ENCODE measurements at regions not wholly inside any gene's neighbourhood (a gene's known extent, or its start where the extent isn't known, plus 50 kb on each side); places are given as distances from the start of the nearest gene placed in this dataset.

DNA sequence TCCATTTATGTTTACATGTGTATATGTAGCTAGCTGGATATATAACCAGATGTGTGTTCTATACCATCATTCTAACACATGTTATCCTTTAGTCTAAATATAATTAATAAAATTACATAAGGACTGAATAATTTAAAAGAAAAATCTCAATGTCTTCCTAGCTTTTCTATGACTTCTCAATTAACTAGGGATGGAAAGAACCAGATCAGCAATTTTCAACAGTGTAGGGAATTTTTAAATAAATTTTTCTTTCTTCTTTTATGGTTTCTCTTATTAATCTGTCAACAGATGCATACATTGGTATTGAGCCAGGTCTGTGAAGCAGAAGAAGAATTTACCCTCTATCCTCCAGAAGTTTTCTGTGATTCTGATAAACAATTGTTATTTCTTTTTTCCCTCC is 2180.4 kb upstream of the C9orf72 start:
- H3K4me1 ChIP-seq (ENCODE audit: control insufficient read depth, insufficient read depth, low read depth, low read length), result no peaks in the 10 kb centered on the region
- H2BK5ac ChIP-seq (ENCODE audit: low read depth, low read length, poor library complexity, severe bottlenecking), result no peak overlapping the region
- H3K18ac ChIP-seq (ENCODE audit: low read depth in 1 of 2, low read length in 2 of 2), result no peak overlapping the region
- no peak overlapping the region for H2BK120ac ChIP-seq (ENCODE audit: low read depth, low read length)
- H4K8ac ChIP-seq (ENCODE audit: low read length), result no peak overlapping the region
- H3K4me2 ChIP-seq (ENCODE audit: low read length, poor library complexity, severe bottlenecking), result no peak overlapping the region
- H3K79me1 ChIP-seq (replicated peaks; ENCODE audit: low read length, poor library complexity, severe bottlenecking), result no peaks in the 10 kb centered on the region
- no peaks in the 10 kb centered on the region for H3K27me3 ChIP-seq (ENCODE audit: control insufficient read depth in 1 of 2, insufficient read depth in 1 of 2, low read length in 2 of 2)
- no peak overlapping the region for H3K27ac ChIP-seq (ENCODE audit: low read length, poor library complexity, severe bottlenecking)
- no peak overlapping the region for H3K4ac ChIP-seq (ENCODE audit: low read depth in 1 of 2, low read length in 2 of 2)
- no peaks in the 10 kb centered on the region for H3K36me3 ChIP-seq (ENCODE audit: control insufficient read depth in 1 of 2, insufficient read depth in 2 of 2, low read depth in 1 of 2, low read length in 2 of 2)
- H3K14ac ChIP-seq (ENCODE audit: low read length in 2 of 2), result no peak overlapping the region
- no peak for DNase-seq
- no peak overlapping the region for H3K9ac ChIP-seq (ENCODE audit: low read length)
- no peak overlapping the region for H3K23ac ChIP-seq (ENCODE audit: low read length in 2 of 2)
- H2AFZ ChIP-seq (ENCODE audit: low read depth, low read length), result no peak overlapping the region
- no peak overlapping the region for H4K91ac ChIP-seq (ENCODE audit: low read length)
- no peak overlapping the region for H2BK12ac ChIP-seq (ENCODE audit: low read length in 2 of 2)
- H3K4me3 ChIP-seq (ENCODE audit: insufficient read depth in 1 of 2, low read depth in 1 of 2, low read length in 2 of 2), result no peak overlapping the region
- H2AK5ac ChIP-seq (ENCODE audit: low read length, severe bottlenecking), result no peak overlapping the region
- no peaks in the 10 kb centered on the region for H3K9me3 ChIP-seq (ENCODE audit: control insufficient read depth, low read length)
- H2BK15ac ChIP-seq (ENCODE audit: low read depth, poor library complexity, severe bottlenecking), result no peak overlapping the region

DNA sequence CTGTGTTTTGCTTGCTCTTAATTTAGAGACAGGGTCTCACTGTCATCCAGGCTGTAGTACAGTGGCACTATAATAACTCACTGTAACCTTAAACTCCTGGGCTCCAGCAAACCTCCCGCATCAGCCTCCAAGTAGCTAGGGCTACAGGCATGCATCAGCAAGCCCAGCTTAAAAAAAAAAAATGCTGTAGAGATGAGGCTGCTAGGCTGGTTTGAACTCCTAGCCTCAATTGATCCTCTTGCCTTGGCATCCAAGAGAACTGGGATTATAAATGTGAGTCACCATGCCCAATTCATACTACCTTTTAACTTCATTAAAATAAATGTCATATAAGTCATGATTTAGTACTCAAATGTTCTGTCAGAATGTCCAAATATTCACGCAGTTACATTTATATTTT is 2195.7 kb upstream of the C9orf72 start:
- Histone ChIP-seq H3K18ac (ENCODE audit: low read depth in 1 of 2, low read length in 2 of 2) (no peak overlapping the region), H3K27me3 (ENCODE audit: control insufficient read depth in 1 of 2, insufficient read depth in 1 of 2, low read length in 2 of 2) (no peaks in the 10 kb centered on the region), H2BK12ac (ENCODE audit: low read length in 2 of 2) (no peak overlapping the region), H3K27ac (ENCODE audit: low read length, poor library complexity, severe bottlenecking) (no peak overlapping the region), H3K36me3 (ENCODE audit: control insufficient read depth in 1 of 2, insufficient read depth in 2 of 2, low read depth in 1 of 2, low read length in 2 of 2) (no peaks in the 10 kb centered on the region), H3K4ac (ENCODE audit: low read depth in 1 of 2, low read length in 2 of 2) (no peak overlapping the region), H2AK5ac (ENCODE audit: low read length, severe bottlenecking) (no peak overlapping the region), H4K8ac (ENCODE audit: low read length) (no peak overlapping the region), H3K79me1 (replicated peaks; ENCODE audit: low read length, poor library complexity, severe bottlenecking) (no peaks in the 10 kb centered on the region), H3K4me3 (ENCODE audit: insufficient read depth in 1 of 2, low read depth in 1 of 2, low read length in 2 of 2) (no peak overlapping the region), H3K4me2 (ENCODE audit: low read length, poor library complexity, severe bottlenecking) (no peak overlapping the region), H3K4me1 (ENCODE audit: control insufficient read depth, insufficient read depth, low read depth, low read length) (no peaks in the 10 kb centered on the region), H4K91ac (ENCODE audit: low read length) (no peak overlapping the region), H3K9ac (ENCODE audit: low read length) (no peak overlapping the region), H2BK5ac (ENCODE audit: low read depth, low read length, poor library complexity, severe bottlenecking) (no peak overlapping the region), H2AFZ (ENCODE audit: low read depth, low read length) (no peak overlapping the region), H3K9me3 (ENCODE audit: control insufficient read depth, low read length) (peaks cover 3% of the 10 kb centered on the region), H2BK15ac (ENCODE audit: low read depth, poor library complexity, severe bottlenecking) (no peak overlapping the region), H3K14ac (ENCODE audit: low read length in 2 of 2) (no peak overlapping the region), H2BK120ac (ENCODE audit: low read depth, low read length) (no peak overlapping the region), H3K23ac (ENCODE audit: low read length in 2 of 2) (no peak overlapping the region)
- WGBS, result 100% methylated on average over 1 of the region's 2 CpGs
- DNase-seq, result no peak

DNA sequence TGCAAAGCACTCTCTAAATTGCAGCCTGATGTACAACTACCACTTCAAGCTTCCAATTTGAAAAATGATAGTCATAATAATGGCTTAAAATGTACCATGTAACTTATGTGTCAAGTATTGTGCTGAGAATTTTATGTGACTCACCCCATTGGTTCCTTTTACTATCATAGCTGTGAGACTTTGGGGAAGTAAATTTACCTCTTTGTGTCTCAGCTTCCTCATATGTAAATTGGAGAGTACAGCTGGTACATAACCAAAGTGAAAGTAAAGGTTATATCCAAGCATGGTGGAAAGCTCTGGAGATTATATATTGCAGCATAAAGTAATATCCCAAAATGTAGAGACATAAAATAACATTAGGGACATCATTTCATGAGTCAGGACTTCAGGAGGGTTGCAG is 2200.4 kb upstream of the C9orf72 start:
- Histone ChIP-seq H2BK15ac (ENCODE audit: low read depth, poor library complexity, severe bottlenecking) (no peak overlapping the region), H2AFZ (ENCODE audit: low read depth, low read length) (no peak overlapping the region), H3K4me2 (ENCODE audit: low read length, poor library complexity, severe bottlenecking) (no peak overlapping the region), H3K4ac (ENCODE audit: low read depth in 1 of 2, low read length in 2 of 2) (no peak overlapping the region), H3K18ac (ENCODE audit: low read depth in 1 of 2, low read length in 2 of 2) (no peak overlapping the region), H3K14ac (ENCODE audit: low read length in 2 of 2) (no peak overlapping the region), H2BK120ac (ENCODE audit: low read depth, low read length) (no peak overlapping the region), H3K79me1 (replicated peaks; ENCODE audit: low read length, poor library complexity, severe bottlenecking) (no peaks in the 10 kb centered on the region), H3K27me3 (ENCODE audit: control insufficient read depth in 1 of 2, insufficient read depth in 1 of 2, low read length in 2 of 2) (no peaks in the 10 kb centered on the region), H3K4me1 (ENCODE audit: control insufficient read depth, insufficient read depth, low read depth, low read length) (no peaks in the 10 kb centered on the region), H4K91ac (ENCODE audit: low read length) (no peak overlapping the region), H3K4me3 (ENCODE audit: insufficient read depth in 1 of 2, low read depth in 1 of 2, low read length in 2 of 2) (no peak overlapping the region), H3K9ac (ENCODE audit: low read length) (no peak overlapping the region), H3K36me3 (ENCODE audit: control insufficient read depth in 1 of 2, insufficient read depth in 2 of 2, low read depth in 1 of 2, low read length in 2 of 2) (no peaks in the 10 kb centered on the region), H3K27ac (ENCODE audit: low read length, poor library complexity, severe bottlenecking) (no peak overlapping the region), H2BK5ac (ENCODE audit: low read depth, low read length, poor library complexity, severe bottlenecking) (no peak overlapping the region), H4K8ac (ENCODE audit: low read length) (no peak overlapping the region), H2BK12ac (ENCODE audit: low read length in 2 of 2) (no peak overlapping the region), H2AK5ac (ENCODE audit: low read length, severe bottlenecking) (no peak overlapping the region), H3K9me3 (ENCODE audit: control insufficient read depth, low read length) (no peaks in the 10 kb centered on the region), H3K23ac (ENCODE audit: low read length in 2 of 2) (no peak overlapping the region)
- no peak for DNase-seq

DNA sequence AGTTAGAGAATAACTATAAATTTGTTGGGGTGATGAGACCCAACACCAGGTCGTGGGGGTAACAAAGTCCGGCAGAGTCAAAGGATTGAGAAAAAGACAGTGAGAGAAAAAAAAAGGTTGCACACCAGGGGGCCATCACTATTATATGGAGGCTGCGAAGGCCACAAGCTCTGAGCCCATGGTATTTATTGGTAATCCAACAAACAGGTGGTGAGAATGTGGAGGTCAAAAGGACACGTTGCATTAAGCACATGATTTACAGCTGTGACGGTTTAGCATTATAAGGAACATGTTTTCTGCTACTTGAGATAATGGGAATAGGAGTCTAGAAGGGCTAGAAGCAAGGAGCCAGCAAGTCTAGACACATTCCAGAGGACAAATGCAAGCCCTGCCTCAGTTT is 2202.2 kb upstream of the C9orf72 start:
- Histone ChIP-seq H2BK120ac (ENCODE audit: low read depth, low read length) (no peak overlapping the region), H3K23ac (ENCODE audit: low read length in 2 of 2) (no peak overlapping the region), H3K4me3 (ENCODE audit: insufficient read depth in 1 of 2, low read depth in 1 of 2, low read length in 2 of 2) (no peak overlapping the region), H3K79me1 (replicated peaks; ENCODE audit: low read length, poor library complexity, severe bottlenecking) (no peaks in the 10 kb centered on the region), H3K9me3 (ENCODE audit: control insufficient read depth, low read length) (no peaks in the 10 kb centered on the region), H4K8ac (ENCODE audit: low read length) (no peak overlapping the region), H3K9ac (ENCODE audit: low read length) (no peak overlapping the region), H3K27me3 (ENCODE audit: control insufficient read depth in 1 of 2, insufficient read depth in 1 of 2, low read length in 2 of 2) (no peaks in the 10 kb centered on the region), H3K27ac (ENCODE audit: low read length, poor library complexity, severe bottlenecking) (no peak overlapping the region), H2BK15ac (ENCODE audit: low read depth, poor library complexity, severe bottlenecking) (no peak overlapping the region), H2BK12ac (ENCODE audit: low read length in 2 of 2) (no peak overlapping the region), H3K18ac (ENCODE audit: low read depth in 1 of 2, low read length in 2 of 2) (no peak overlapping the region), H3K36me3 (ENCODE audit: control insufficient read depth in 1 of 2, insufficient read depth in 2 of 2, low read depth in 1 of 2, low read length in 2 of 2) (no peaks in the 10 kb centered on the region), H2AFZ (ENCODE audit: low read depth, low read length) (no peak overlapping the region), H2BK5ac (ENCODE audit: low read depth, low read length, poor library complexity, severe bottlenecking) (no peak overlapping the region), H3K14ac (ENCODE audit: low read length in 2 of 2) (no peak overlapping the region), H3K4me1 (ENCODE audit: control insufficient read depth, insufficient read depth, low read depth, low read length) (no peaks in the 10 kb centered on the region), H4K91ac (ENCODE audit: low read length) (no peak overlapping the region), H2AK5ac (ENCODE audit: low read length, severe bottlenecking) (no peak overlapping the region), H3K4ac (ENCODE audit: low read depth in 1 of 2, low read length in 2 of 2) (no peak overlapping the region), H3K4me2 (ENCODE audit: low read length, poor library complexity, severe bottlenecking) (no peak overlapping the region)
- DNase-seq, result no peak
- 78% methylated on average over 4 of the region's 5 CpGs for WGBS
